Gastrocnemius medialis (tissue), 4 donors: ENCODE measurements at regions not wholly inside any gene's neighbourhood (a gene's known extent, or its start where the extent isn't known, plus 50 kb on each side); places are given as distances from the start of the nearest gene placed in this dataset.

ENCODE experiments used
- CTCF ChIP-seq, 5 experiments: fragments of 450-650 bp in 3 of 5; fragments of 200-600 bp in 2 of 5; sonication (generic) in 2 of 5; IDR thresholded peaks in 4 of 5; conservative IDR thresholded peaks in 1 of 5; 1 replicate in 4 of 5; 2 replicates in 1 of 5; pipeline ENCODE4 v1.5.1; 2016 to 2019; ENCODE audit warnings: antibody characterized with exemption in 5 of 5, mild to moderate bottlenecking in 3 of 5, moderate library complexity in 3 of 5
- POLR2A ChIP-seq, 2 donors: fragments of 450-650 bp; IDR thresholded peaks; one replicate each; pipeline ENCODE4 v1.6.1; 2017; ENCODE audit warnings: antibody characterized with exemption in 2 of 2, mild to moderate bottlenecking in 2 of 2, moderate library complexity in 2 of 2

GRCh38 chr3:153260681-153261080 is 98.7 kb downstream of the RAP2B start:
- TF ChIP-seq CTCF (IDR thresholded peaks at IDR 0.05 in 4 of 5, conservative IDR thresholded peaks at IDR 0.05 in 1 of 5) (no peak), POLR2A (IDR thresholded peaks at IDR 0.05) (no peak)
